ENCODE measurements at regions not wholly inside any gene's neighbourhood (a gene's known extent, or its start where the extent isn't known, plus 50 kb on each side); places are given as distances from the start of the nearest gene placed in this dataset.

DNA sequence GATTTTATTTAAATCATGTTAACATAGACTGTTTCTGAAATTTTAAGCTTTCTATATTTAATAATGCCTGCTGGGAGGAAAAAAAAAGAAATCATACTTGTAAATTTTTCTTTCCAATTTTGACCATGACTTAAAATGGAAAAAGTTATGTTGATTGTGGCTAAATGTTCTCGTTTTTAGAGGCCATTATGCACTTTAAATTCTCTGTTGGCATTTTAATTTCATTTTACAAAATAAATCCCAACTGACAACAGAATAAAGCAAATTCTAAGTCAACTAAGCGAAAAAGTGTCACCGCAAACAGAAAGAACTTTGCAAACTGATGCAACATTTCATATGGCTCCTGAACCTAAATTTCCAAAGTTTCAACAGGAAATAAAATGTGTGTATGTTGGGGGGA, 74.8 kb upstream of the G2E3 start:
- TF ChIP-seq, protein P1, sequence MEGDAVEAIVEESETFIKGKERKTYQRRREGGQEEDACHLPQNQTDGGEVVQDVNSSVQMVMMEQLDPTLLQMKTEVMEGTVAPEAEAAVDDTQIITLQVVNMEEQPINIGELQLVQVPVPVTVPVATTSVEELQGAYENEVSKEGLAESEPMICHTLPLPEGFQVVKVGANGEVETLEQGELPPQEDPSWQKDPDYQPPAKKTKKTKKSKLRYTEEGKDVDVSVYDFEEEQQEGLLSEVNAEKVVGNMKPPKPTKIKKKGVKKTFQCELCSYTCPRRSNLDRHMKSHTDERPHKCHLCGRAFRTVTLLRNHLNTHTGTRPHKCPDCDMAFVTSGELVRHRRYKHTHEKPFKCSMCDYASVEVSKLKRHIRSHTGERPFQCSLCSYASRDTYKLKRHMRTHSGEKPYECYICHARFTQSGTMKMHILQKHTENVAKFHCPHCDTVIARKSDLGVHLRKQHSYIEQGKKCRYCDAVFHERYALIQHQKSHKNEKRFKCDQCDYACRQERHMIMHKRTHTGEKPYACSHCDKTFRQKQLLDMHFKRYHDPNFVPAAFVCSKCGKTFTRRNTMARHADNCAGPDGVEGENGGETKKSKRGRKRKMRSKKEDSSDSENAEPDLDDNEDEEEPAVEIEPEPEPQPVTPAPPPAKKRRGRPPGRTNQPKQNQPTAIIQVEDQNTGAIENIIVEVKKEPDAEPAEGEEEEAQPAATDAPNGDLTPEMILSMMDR (conservative IDR thresholded peaks at IDR 0.05; ENCODE audit: low read depth, low read length) = no peak
- no peak for TF ChIP-seq EZH2 (IDR thresholded peaks at IDR 0.05; ENCODE audit: low read length, unreplicated experiment)
